Testis (tissue), 2 donors: ENCODE measurements at regions not wholly inside any gene's neighbourhood (a gene's known extent, or its start where the extent isn't known, plus 50 kb on each side); places are given as distances from the start of the nearest gene placed in this dataset.

Experiments
- CTCF ChIP-seq, 3 experiments: fragments of 450-650 bp in 2 of 3; fragments of 200-600 bp in 1 of 3; sonication (generic) in 1 of 3; IDR thresholded peaks; one replicate each; pipeline ENCODE4 v1.5.1; 2016 to 2019; ENCODE audit warnings: antibody characterized with exemption in 3 of 3, mild to moderate bottlenecking in 2 of 3, moderate library complexity in 1 of 3
- POLR2A ChIP-seq: fragments of 450-650 bp; IDR thresholded peaks from one replicate; pipeline ENCODE4 v1.6.1; 2017; ENCODE audit warnings: antibody characterized with exemption, mild to moderate bottlenecking, moderate library complexity

- TF ChIP-seq CTCF (IDR thresholded peaks at IDR 0.05): no peak
- TF ChIP-seq POLR2A: no peak
These were observed 73.8 kb upstream of the FAM216B start for GRCh38 chr13:42707586-42707985.
